HG02610 (cell line): ENCODE measurements at regions not wholly inside any gene's neighbourhood (a gene's known extent, or its start where the extent isn't known, plus 50 kb on each side); places are given as distances from the start of the nearest gene placed in this dataset.
"Not testable (repeated sequence)": the region's sequence is repeated elsewhere in the genome, so short reads cannot be mapped to it uniquely, and the experiment has no call there.

ENCODE experiments used
- ATAC-seq: cut with Tn5 transposase; IDR thresholded peaks from one replicate; pipeline ENCODE4 v1.9.1; 2021; ENCODE audit warnings: mild to moderate bottlenecking, moderate library complexity; ENCODE audit not compliant: unreplicated experiment

DNA sequence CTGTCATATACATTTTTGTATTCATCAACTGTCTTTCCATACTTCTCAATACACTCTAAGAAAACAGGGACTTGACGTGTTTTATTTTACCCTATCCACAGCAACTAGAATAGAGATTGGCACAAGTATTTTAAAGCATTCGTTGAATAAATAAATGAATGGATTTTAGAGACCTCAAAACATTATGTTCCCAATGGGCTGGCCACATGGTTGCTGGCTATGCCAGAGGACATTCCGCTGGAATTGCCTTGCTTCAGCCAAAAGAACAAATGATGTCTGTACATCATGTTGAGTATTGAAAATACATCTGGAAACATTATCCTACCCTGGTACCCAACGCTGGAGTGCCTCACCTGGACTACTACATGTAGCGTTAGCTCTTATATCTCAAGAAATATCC lies 132.8 kb upstream of the RAP1B start:
- ATAC-seq = no peak

DNA sequence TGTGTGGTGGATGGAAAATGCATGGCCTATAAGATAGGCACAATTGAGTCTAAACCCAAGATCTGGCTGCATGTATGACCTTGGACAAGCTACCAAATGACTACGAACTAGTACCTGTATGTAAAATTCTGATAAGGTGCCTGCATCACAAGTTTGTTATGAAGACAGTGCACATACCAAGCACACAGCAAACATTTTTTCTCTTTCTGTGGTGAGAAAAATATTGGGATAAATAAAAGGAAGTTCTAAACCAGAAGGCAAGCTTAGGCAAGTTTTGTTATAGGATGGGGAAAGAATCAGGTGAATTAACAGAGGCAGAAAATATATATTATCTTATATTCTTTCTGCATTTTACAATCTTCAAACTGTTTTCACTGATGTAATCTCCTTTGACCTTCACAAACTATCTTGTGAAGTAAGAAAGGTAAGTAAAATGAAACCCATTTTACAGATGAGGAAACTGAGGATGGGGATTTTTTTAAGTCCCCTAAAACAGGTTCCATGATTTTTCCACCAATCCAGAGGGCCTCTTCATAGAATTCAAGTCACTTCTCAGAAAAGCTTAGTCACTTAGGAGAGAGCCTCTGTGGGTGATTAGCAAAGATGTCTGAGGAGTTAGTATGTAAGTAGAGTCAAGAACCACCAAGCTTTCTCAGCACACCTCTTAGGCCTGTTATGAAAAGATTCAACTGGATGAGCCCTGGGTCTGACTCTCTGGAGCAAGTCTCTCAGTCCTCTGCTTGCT lies 132.0 kb upstream of the RAP1B start:
- ATAC-seq = no peak

- no peak for ATAC-seq
Observed at GRCh38 chr12:68479261-68479895, 131.3 kb upstream of the RAP1B start.

DNA sequence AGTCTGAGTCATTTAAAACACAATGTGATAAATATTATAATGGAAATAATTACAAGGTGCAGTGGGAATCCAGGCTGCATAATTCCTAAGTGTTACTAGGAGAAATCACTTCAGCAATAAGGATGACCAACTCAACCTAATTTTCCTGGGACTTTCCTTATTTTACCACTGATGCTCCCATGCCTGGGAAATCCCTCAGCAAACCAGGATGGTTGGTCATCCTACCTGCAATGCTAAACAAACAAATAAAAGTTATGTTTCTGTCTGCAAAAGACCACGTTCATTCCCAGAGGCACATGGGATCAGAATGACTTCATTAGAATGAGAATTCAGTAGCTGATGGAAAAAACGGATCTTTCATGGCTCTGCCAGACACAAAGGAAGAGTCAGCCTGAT lies 130.8 kb upstream of the RAP1B start:
- ATAC-seq = no peak

GRCh38 chr12:68480526-68480925 lies 130.2 kb upstream of the RAP1B start:
- ATAC-seq = no peak

DNA sequence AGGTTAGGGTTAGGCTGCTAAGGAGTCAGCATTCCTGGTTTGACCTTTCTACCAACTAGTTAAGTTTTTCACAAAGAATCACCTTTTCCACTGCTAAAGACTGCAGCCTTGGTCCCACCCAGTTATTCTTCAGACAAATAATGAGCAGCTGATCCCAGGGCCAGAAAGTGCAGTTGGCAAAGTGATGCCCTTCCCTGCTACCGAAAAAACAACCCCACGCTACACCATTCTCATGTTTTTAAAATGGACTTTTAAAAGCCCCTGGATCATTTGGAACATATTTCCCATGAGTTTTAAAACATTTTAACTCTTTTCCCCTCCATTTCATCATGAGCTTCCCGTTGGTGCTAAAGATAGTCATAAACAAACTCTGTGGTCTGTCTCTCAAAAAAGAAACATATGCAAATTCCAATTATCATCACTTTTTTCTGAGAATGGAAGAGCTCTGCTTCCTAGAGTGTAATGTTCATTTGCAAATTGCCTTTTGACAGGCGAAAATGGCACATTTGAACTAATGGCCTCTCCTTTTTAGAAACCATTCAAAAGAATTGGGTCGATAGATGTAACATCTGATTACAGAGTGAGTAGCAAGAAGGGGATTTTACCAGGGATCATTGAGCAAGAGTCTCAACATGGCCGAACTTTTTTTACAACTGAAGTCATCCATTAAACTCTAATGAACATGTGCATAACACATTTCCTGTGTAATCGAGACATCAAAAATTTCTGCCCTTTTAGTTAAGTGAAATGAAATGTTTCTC lies 129.3 kb upstream of the RAP1B start:
- peak; percentile 65 for ATAC-seq

DNA sequence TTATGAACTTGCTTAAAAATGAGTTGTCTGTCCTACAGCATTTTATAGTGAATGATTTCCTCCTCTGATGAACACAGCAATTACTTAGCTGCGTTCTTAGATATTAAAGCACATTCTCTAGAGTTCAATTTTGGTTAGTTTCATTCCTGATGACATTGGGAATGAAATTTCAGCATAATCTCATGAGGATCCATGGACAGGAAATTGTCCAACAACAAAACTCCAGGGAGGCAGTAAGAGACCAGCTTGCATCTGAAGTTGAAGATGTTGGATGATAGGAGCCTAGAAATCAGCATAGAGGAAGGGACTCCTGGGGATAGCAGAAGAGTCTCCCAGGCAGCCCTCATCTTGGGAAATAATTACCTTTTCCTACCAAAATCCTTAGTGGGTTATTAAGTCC lies 128.7 kb upstream of the RAP1B start:
- no peak for ATAC-seq

GRCh38 chr12:68482660-68483059 lies 128.0 kb upstream of the RAP1B start:
- peak; percentile 67 for ATAC-seq

- ATAC-seq = peak; percentile 21
Observed at GRCh38 chr12:68483592-68484383, 126.9 kb upstream of the RAP1B start.

DNA sequence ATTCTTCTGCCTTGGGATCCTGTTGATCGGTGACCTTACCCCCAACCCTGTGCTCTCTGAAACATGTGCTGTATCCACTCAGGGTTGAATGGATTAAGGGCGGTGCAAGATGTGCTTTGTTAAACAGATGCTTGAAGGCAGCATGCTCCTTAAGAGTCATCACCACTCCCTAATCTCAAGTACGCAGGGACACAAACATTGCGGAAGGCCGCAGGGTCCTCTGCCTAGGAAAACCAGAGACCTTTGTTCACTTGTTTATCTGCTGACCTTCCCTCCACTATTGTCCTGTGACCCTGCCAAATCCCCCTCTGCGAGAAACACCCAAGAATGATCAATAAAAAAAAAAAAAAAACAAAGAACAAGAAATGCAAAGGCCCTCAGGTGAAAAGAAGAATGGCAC lies 126.1 kb upstream of the RAP1B start:
- not testable (repeated sequence) for ATAC-seq

- not testable (repeated sequence) for ATAC-seq
Observed at GRCh38 chr12:68486449-68486848, 124.2 kb upstream of the RAP1B start.

GRCh38 chr12:68487721-68488309 lies 122.9 kb upstream of the RAP1B start:
- ATAC-seq = no peak

GRCh38 chr12:68489273-68489672 lies 121.4 kb upstream of the RAP1B start:
- no peak for ATAC-seq

DNA sequence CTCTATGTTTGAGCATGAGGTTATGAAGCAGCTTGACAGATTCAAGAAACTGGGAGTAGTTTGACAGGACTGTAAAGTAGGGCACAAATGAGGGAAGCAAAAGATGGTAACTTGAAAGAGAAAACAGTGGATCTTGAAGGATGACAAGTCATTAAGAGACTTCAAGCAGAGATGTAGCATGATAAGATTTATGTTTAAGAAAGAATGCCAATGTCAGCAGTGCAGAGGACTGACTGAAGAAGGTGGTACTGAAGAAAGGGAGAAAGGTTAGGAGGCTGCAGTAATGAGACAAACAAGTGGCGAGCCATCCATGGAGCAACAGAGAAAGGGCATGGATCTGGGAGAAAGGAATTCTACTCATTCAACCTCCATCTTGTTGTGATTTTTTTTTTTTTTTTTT lies 120.2 kb upstream of the RAP1B start:
- ATAC-seq = no peak

GRCh38 chr12:68491204-68491960 lies 119.3 kb upstream of the RAP1B start:
- ATAC-seq = no peak

- ATAC-seq = no peak
Observed at GRCh38 chr12:68495336-68496070, 115.2 kb upstream of the RAP1B start.

DNA sequence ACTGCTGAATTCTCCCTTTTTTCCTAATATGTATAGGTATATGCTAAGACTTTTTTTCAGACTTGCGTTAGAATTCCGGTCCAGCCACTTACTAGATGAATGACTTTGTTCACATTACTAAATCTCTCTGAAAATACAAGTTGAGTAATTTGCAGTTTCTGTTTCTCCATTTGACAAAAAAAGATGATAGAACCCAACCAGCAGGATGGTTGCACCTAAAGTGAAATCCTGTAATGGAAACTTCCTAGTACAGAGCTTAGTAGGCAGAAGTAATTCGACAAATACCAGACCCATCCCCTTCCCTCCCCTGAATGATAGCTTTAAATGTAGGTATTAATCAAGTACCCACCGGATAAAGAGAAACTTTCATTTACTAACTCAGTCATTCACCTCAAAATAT lies 113.6 kb upstream of the RAP1B start:
- ATAC-seq = no peak

DNA sequence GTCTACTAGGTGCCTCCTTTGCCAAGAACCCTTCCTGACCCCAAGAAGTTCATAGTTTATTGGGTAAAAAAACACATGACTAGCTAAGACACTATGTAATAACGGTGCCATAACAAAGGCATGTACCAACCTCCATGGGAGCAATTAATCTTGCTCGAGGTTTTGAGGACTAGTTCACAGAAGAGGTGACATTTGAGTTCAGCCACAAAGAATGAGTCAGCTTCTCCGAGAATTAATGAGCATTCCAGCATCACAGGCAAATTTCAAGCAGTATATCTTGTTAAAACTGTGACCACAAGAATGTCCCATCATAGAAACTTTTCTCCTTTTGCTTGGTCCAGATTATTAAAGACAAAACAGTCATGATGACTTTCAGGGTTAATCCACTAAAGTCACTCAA lies 113.0 kb upstream of the RAP1B start:
- ATAC-seq = peak; percentile 41

- no peak for ATAC-seq
Observed at GRCh38 chr12:68498736-68499135, 112.0 kb upstream of the RAP1B start.
